Sciatic nerve (tissue), 2 donors: ENCODE measurements at regions not wholly inside any gene's neighbourhood (a gene's known extent, or its start where the extent isn't known, plus 50 kb on each side); places are given as distances from the start of the nearest gene placed in this dataset.
A peak's percentile ranks its signal among the peaks of the same experiment; 100 is the strongest.

Experiments used
- ATAC-seq: fragments of 200-7000 bp; cut with Tn5 transposase; one replicate; pipeline ENCODE4 v1.9.1; 2020; ENCODE audit warnings: mild to moderate bottlenecking, moderate library complexity
- DNase-seq: peaks from one replicate; pipeline ENCODE4 v3.0.0-alpha.2; 2020; ENCODE audit warnings: low spot score
- intact Hi-C: fragments of 100-400 bp; cut with DNase I; formaldehyde crosslinking; loops from one replicate; pipeline ENCODE4 v1.14.2; 2022
- donor health status: DM: no; HTN: no; CAD: no.
- donor health status: DM: no; HTN: no; CAD: no.

DNA sequence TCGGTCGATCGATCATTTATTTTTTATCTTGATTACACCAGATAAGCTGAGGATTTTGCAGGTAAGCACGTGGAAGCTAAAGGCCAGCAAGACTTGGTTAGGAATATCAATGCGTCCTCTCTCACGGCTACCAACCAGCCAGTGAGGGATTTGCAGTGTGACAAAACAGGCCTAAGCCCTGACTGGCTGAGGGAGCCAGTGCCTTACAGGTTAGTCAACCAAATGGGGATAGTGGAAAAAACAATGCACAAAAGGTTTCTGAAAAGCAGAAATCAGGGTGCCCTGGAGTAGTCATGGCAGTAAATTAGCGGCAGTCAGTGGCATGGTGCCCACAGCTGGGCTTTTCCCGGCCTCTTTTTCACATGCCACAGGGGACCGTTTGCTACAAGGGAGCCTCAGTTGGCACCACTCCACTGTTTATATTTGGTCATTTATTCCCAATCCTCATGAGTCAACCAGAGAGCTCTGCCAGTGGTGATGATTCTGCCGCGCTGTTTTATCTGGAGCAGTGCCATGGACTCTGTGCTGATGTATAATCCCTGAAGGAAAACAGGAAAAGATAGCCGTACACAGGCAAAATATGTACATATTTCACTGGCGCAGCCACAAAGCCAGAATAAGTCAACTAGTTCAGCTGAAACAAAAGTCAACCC is 167.6 kb downstream of the RHOU start:
- DNase-seq (peak; percentile 88), ATAC-seq (peak; percentile 82)
- intact Hi-C loops: no loop called here

DNA sequence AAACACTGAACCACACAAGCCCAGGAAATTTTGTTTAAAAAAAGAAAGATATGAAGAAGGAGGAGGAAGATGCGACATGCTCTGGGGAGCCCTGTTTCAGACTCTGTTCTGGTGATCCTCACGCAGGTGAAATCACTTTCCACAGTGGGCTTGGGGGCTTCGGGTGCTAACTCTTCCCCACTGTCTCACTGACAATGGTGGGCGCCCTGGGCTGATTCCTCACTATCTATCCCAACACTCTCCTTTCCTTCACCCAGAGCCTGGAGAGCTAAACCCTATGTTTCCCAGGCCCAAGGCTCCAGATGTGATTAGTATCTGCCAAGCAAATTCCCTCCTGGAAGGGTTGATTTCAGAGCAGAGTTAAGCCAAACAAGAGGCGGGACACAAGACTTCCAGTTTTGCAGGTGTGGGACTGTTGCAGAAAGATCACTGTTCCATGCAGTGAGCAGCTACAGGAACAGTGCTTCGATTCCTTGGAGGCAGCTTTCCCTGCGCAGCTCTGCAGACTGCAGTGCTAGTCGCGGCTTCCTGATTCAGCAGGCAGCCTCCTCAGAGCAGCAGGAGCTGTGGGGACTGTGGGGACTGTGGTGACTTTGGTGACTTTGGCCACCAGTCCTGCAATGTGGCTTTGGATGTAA is 168.3 kb downstream of the RHOU start:
- peak; percentile 29 for ATAC-seq
- intact Hi-C loops: no loop called here
- no peak for DNase-seq

DNA sequence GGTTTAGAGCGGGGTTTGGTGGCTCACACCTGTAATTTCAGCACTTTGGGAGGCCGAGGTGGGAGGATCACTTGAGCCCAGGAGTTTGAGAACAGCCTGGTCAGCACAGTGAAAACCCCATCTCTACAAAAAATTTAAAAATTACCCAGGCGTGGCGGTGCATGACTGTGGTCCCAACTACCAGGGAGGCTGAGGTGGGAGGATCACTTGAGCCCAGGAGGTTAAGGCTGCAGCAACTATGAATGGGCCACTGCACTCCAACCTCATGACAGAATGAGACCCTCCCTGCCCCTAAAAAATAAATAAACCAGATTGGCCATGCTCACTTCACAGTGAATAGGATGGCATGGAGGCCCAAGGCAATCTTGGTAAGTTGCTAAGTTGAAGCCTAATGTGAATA is 168.9 kb downstream of the RHOU start:
- intact Hi-C loops: no loop called here
- DNase-seq: no peak
- no peak for ATAC-seq

DNA sequence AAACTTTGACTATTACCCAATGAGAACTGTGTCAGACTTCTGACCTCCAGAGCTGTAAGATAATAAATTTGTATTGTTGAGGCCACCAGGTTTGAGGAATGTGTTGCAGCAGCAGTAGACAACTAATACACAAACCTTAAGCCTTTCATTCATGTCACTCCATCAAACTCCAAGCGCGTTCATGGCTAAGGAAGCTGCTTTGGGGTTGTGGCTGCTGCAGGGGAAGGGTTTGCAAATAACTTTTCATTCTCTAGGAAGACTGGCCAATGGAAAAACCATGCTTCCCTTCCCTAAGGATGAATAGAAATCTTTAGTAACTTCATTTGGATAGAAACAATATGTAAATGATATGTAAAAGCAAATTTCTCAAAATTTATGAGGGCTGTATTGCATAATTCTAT is 170.4 kb downstream of the RHOU start:
- ATAC-seq: no peak
- no peak for DNase-seq
- intact Hi-C loops: no loop called here

DNA sequence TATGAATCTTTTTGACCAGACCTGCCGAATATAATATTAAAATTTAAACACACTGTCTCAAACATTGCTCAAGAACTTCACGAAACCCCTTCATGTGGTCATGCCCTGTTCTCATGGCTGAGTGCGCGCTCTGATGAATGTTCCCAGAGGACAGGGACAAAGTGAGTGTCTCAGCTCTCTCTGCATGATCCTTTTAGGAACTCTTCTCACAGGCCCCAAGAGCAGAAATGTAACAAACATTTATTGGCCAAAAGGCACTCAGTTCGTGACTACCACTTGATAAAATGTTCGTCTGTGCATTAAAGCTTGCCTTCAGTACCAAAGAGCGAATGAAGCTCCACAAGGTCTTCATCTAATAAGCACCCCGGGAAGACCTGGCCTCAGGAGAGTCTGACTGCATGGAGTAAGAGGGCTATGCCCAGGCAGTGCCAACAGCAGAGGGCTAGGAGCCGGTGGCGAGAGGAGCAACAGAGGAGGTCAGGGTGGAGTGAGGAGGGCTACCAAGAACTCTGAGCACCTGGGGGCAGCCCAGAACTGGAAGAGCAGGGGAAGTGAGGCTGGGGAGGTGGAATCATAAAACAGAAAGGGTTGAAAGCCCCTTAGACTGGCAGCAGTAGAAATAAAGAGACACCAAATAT is 171.1 kb downstream of the RHOU start:
- no peak for ATAC-seq
- intact Hi-C loops: no loop called here
- DNase-seq: no peak

GRCh38 chr1:228911225-228912210 is 176.2 kb downstream of the RHOU start:
- DNase-seq (no peak), ATAC-seq (no peak)
- intact Hi-C loops: no loop called here

GRCh38 chr1:228913626-228914414 is 178.5 kb downstream of the RHOU start:
- intact Hi-C loops: no loop called here
- ATAC-seq (no peak), DNase-seq (no peak)

DNA sequence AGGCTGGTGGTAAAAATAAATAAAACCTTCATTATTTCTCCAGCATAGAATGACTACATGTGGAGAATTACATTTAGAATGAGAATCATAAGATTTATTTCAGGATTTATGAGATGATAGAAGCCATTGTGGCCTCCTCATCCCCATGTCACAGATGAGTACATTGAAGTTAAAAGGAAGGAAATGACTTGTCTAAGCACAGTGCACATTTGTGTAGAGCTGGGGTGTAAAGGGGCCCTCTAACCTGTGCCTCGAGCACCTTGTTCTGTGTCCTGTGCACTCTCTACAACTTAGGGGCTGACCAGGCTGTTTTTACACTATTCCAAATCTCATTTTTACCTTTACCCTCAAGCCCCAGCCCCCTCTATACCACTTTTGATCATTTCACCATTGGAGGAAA is 179.4 kb downstream of the RHOU start:
- DNase-seq (no peak), ATAC-seq (no peak)

DNA sequence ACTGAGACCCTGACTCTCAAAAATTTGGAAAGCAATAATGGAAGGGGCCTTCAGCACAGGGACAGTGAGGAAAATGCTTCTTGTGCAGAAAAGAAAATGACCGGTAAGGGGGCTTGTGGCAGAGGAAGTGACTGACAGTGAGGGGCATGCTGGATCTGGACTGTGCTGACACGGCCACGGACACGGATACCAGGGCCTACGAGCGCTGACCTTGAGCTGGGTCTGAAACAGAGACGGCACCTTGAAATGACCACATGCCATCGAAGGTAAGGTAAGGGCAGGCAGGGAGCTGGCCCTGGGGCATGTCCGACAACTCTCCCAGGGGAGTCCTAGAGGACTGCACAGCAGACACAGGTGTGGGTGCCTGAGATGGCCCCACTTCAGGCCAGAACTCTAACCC is 182.1 kb downstream of the RHOU start:
- no peak for ATAC-seq

More for the DNA sequence above, 179.4 kb downstream of the RHOU start:
- intact Hi-C loops: no loop called here

GRCh38 chr1:228917755-228918154 is 182.5 kb downstream of the RHOU start:
- DNase-seq (no peak), ATAC-seq (no peak)
- intact Hi-C loops: no loop called here

More for the DNA sequence above, 182.1 kb downstream of the RHOU start:
- no peak for DNase-seq
- intact Hi-C loops: no loop called here

GRCh38 chr1:228918335-228918734 is 183.1 kb downstream of the RHOU start:
- intact Hi-C loops: no loop called here
- DNase-seq (no peak), ATAC-seq (no peak)

- intact Hi-C loops: no loop called here
- ATAC-seq (no peak), DNase-seq (no peak)
Measured at GRCh38 chr1:228919914-228920313, 184.6 kb downstream of the RHOU start.

DNA sequence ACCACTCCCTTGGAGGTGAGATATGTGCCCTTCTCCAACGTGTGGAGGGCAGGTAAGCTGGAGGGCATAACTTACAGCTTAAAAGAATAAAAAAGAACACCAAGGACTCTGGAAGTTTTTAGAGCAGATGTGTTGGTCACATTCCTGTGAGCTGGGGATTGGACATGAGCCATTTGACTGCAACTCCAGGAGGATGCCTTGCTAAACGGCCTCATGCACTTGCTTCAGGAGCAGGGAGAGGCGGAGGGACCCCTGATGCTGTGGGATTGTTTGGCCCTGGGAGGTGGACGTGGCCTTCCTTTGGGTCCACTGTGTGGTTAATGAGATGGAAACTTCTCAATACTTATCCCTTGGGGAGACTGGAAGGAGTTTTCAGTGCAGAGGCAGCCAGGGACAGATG is 185.6 kb downstream of the RHOU start:
- DNase-seq: no peak
- ATAC-seq: no peak
- intact Hi-C loops: no loop called here

GRCh38 chr1:228921481-228921880 is 186.2 kb downstream of the RHOU start:
- intact Hi-C loops: no loop called here
- DNase-seq (no peak), ATAC-seq (no peak)

DNA sequence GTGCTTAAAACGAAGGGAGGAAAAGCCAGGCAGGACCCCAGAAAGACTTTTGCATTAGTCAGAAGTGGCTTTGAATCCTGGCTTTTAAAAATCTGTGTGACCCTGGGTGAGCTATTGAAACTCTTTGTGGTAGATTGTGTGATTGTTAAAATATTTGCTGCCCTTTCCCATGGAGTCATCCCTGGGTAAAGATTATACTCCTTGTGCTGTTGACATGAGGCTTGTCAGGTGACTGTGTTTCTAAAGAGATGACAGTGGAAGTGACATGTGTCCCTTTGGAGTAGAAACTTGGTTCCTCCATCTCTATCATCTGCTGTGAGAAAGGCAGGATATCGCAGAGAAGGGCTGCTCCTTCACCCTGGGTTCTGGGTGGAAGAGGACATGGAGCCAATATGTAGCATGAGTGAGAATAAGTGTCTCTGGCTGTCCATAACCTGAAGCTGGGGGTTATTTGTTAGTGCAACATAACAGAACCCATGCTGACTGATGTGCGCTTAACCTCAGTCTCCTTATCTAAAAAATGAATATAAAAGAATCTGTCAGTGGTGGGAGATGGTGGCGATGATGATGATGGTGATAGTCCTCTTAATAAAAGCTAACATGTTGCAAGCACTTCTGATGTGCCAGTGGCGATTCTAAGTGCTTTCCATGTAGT is 187.6 kb downstream of the RHOU start:
- DNase-seq (no peak), ATAC-seq (no peak)
- intact Hi-C loops: no loop called here

DNA sequence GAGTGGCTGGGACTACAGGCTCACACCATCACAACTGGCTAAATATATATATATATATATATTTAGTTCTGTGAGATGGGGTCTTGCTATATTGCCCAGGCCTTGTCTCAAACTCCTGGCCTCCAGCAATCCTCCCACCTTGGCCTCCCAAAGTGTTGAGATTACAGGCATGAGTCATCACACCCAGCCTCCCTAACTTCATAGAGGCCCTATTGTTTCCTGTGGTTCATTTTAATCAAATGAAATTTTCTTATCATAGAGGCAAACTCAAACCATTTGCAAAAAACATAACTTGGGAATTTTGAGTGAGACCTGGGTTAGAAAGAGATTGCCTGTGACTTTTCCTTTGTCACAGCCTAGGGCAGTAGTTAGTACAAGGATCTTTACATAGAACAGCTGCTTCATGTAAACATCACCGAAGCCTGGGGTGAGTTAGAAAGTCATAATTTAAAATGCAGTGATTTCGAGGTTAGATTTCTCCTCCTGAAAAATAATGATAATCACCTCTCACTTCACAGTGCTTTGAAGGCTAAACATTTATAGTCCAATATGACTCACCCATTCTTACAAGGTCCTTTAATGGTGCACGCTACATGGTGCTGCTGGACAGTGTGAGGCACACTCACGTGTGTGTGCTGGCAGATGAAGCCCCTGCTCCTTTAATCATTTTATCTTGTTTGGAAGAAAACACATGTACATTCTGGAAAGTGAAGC is 188.9 kb downstream of the RHOU start:
- DNase-seq (no peak), ATAC-seq (no peak)
- intact Hi-C loops: no loop called here

DNA sequence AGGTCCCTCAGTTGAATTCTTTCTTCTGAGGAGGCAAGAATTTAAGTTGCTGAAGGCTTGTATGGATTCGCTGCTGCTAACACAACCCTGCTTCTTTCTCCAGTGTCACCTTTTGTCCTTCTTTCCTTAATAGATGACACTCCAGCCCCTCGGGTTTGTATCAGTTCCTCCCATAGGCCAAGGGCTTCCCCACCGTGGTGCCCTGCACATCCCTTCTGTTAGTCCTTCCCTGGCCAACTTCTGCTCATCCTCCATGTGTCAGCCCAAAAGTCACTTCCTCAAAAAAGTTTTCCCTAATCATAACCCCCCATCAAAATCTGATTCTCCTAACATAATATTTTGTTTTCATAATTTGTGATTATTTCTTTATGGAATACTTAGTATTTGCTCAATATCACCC is 190.4 kb downstream of the RHOU start:
- no peak for DNase-seq
- intact Hi-C loops: no loop called here
- ATAC-seq: no peak

- no peak for DNase-seq
- intact Hi-C loops: no loop called here
- ATAC-seq: no peak
Measured at GRCh38 chr1:228927421-228927820, 192.1 kb downstream of the RHOU start.
